ENCODE measurements at regions not wholly inside any gene's neighbourhood (a gene's known extent, or its start where the extent isn't known, plus 50 kb on each side); places are given as distances from the start of the nearest gene placed in this dataset.

- TF ChIP-seq ZBTB7A (IDR thresholded peaks at IDR 0.05; ENCODE audit: low read depth): no peak
- TF ChIP-seq USF1 (IDR thresholded peaks at IDR 0.05): no peak
- TF ChIP-seq MAX (IDR thresholded peaks at IDR 0.05): no peak
- no peak for TF ChIP-seq TAF1 (IDR thresholded peaks at IDR 0.05; ENCODE audit: low read depth)
- no peak for TF ChIP-seq TCF12 (IDR thresholded peaks at IDR 0.05; ENCODE audit: low read depth)
- no peak for TF ChIP-seq YY1 (IDR thresholded peaks at IDR 0.05; ENCODE audit: low read depth)
- no peak for TF ChIP-seq CEBPB (IDR thresholded peaks at IDR 0.05)
- TF ChIP-seq EGR1 (IDR thresholded peaks at IDR 0.05): no peak
Measured at GRCh38 chr6:167704396-167704901, 122.3 kb upstream of the AFDN start.

GRCh38 chr6:167705211-167705750, 121.4 kb upstream of the AFDN start:
- TF ChIP-seq YY1 (IDR thresholded peaks at IDR 0.05; ENCODE audit: low read depth) (no peak), USF1 (IDR thresholded peaks at IDR 0.05) (no peak), REST (IDR thresholded peaks at IDR 0.05; ENCODE audit: low read depth) (no peak), TEAD4 (IDR thresholded peaks at IDR 0.05) (no peak), MAX (IDR thresholded peaks at IDR 0.05) (no peak), TAF1 (IDR thresholded peaks at IDR 0.05; ENCODE audit: low read depth) (no peak), EP300 (IDR thresholded peaks at IDR 0.05; ENCODE audit: borderline replicate concordance) (no peak), CEBPB (IDR thresholded peaks at IDR 0.05) (no peak), FOXM1 (IDR thresholded peaks at IDR 0.05; ENCODE audit: borderline replicate concordance, low read depth) (no peak), TCF12 (IDR thresholded peaks at IDR 0.05; ENCODE audit: low read depth) (no peak), ZBTB7A (IDR thresholded peaks at IDR 0.05; ENCODE audit: low read depth) (no peak), NFIC (IDR thresholded peaks at IDR 0.05) (no peak), RAD21 (IDR thresholded peaks at IDR 0.05; ENCODE audit: low read depth) (no peak), EGR1 (IDR thresholded peaks at IDR 0.05) (no peak), CREB1 (IDR thresholded peaks at IDR 0.05; ENCODE audit: low read depth) (no peak)

- TF ChIP-seq REST (IDR thresholded peaks at IDR 0.05; ENCODE audit: low read depth) (no peak), FOXM1 (IDR thresholded peaks at IDR 0.05; ENCODE audit: borderline replicate concordance, low read depth) (no peak), EP300 (IDR thresholded peaks at IDR 0.05; ENCODE audit: borderline replicate concordance) (no peak), CREB1 (IDR thresholded peaks at IDR 0.05; ENCODE audit: low read depth) (no peak), TEAD4 (IDR thresholded peaks at IDR 0.05) (no peak), MAX (IDR thresholded peaks at IDR 0.05) (no peak), NFIC (IDR thresholded peaks at IDR 0.05) (no peak)
Measured at GRCh38 chr6:167706313-167707109, 120.2 kb upstream of the AFDN start.

GRCh38 chr6:167707686-167708500, 118.8 kb upstream of the AFDN start:
- no peak for TF ChIP-seq CREB1 (IDR thresholded peaks at IDR 0.05; ENCODE audit: low read depth)
- TF ChIP-seq NFIC (IDR thresholded peaks at IDR 0.05): no peak
- no peak for TF ChIP-seq TCF12 (IDR thresholded peaks at IDR 0.05; ENCODE audit: low read depth)
- no peak for TF ChIP-seq YY1 (IDR thresholded peaks at IDR 0.05; ENCODE audit: low read depth)
- no peak for TF ChIP-seq RAD21 (IDR thresholded peaks at IDR 0.05; ENCODE audit: low read depth)
- no peak for TF ChIP-seq CEBPB (IDR thresholded peaks at IDR 0.05)
- TF ChIP-seq FOXM1 (IDR thresholded peaks at IDR 0.05; ENCODE audit: borderline replicate concordance, low read depth): no peak
- TF ChIP-seq TEAD4 (IDR thresholded peaks at IDR 0.05): no peak
- TF ChIP-seq TAF1 (IDR thresholded peaks at IDR 0.05; ENCODE audit: low read depth): no peak
- no peak for TF ChIP-seq USF1 (IDR thresholded peaks at IDR 0.05)
- TF ChIP-seq MAX (IDR thresholded peaks at IDR 0.05): no peak
- TF ChIP-seq EP300 (IDR thresholded peaks at IDR 0.05; ENCODE audit: borderline replicate concordance): no peak
- TF ChIP-seq ZBTB7A (IDR thresholded peaks at IDR 0.05; ENCODE audit: low read depth): no peak
- no peak for TF ChIP-seq EGR1 (IDR thresholded peaks at IDR 0.05)
- TF ChIP-seq REST (IDR thresholded peaks at IDR 0.05; ENCODE audit: low read depth): no peak
